Activated CD4-positive, alpha-beta memory T cell treated with anti-CD3 and anti-CD28 coated beads for 36 hours (primary cell): ENCODE measurements at regions not wholly inside any gene's neighbourhood (a gene's known extent, or its start where the extent isn't known, plus 50 kb on each side); places are given as distances from the start of the nearest gene placed in this dataset.

Source experiments
- CTCF ChIA-PET: fragments of 350-600 bp; sonication (Branson Sonifier 250); formaldehyde crosslinking; loops from one replicate; lab custom pipeline; 2021; ENCODE audit warnings: antibody characterized with exemption, inconsistent platforms; lab: Charles Lee
- POLR2A ChIA-PET: fragments of 350-600 bp; sonication (Branson Sonifier 250); formaldehyde crosslinking; loops from one replicate; lab custom pipeline; 2021; ENCODE audit warnings: antibody characterized with exemption; lab: Charles Lee
- DNase-seq: peaks from one replicate; pipeline ENCODE4 v3.0.0-alpha.2; 2020
- H3K27ac Mint-ChIP-seq: one replicate; pipeline ENCODE4 v1.8.0; 2021; ENCODE audit warnings: mixed read lengths
- H3K27me3 Mint-ChIP-seq: one replicate; pipeline ENCODE4 v1.8.0; 2021; ENCODE audit warnings: mixed read lengths
- H3K36me3 Mint-ChIP-seq: one replicate; pipeline ENCODE4 v1.8.0; 2021; ENCODE audit warnings: mixed read lengths
- H3K4me1 Mint-ChIP-seq: one replicate; pipeline ENCODE4 v1.8.0; 2021; ENCODE audit warnings: low read depth, mixed read lengths
- H3K4me3 Mint-ChIP-seq: one replicate; pipeline ENCODE4 v1.8.0; 2021; ENCODE audit warnings: mild to moderate bottlenecking, mixed read lengths
- H3K9me3 Mint-ChIP-seq: one replicate; pipeline ENCODE4 v1.8.0; 2021; ENCODE audit warnings: mixed read lengths
- intact Hi-C: fragments of 100-400 bp; cut with micrococcal nuclease; formaldehyde crosslinking; loops from one replicate; pipeline ENCODE4 v1.15.1; 2023

DNA sequence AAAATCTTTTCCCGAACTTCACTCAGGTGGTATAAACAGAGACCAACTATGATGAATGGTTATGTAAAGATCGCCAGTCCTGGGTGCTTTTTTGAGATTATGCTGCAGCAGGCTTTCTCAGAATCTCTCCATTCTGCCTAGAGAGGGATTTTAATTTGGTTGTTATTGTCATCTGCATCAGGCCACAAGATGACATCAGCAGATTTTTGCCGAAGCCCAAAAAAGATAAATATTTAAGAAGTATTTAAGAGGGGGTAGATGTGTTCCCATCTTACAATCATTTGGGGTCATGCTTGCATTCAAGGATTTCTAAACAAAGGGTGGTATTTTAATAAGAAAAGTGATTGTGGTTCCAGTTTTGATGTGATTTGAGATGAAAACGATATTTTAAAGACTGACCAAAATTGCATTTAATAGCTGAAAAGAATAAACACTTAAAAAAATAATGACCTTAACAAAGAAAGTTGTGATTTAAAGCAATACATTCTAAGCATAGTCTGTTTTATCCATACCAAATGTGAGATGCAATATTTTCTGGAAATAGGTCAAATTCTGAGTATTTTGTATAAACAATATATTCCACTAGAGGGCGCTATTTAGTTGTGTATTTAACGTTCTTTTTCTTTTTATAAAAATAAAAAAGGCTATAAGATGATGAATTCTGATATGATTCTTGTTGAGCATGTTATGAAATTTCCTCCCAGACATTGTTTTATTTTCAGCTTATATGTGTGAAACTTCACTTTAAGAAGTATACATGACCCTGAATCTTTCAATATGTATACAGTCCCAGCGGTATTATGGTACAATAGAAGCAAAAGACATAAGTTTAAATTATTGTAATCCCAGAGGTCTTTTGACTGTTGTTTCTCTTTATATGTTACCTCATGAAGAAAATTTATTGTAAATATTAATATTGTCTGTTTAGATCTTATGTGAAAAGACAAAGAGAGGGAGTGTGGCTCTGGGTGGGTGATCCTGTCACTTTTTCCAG is 51.0 kb upstream of the ZFP64 start:
- POLR2A ChIA-PET = no interaction called here
- CTCF ChIA-PET = interaction anchor here (0.6 to 1.6 kb wide), 8 partner anchors 59 to 1718 kb away, joined by 3 to 10 read pairs (median 4); no protein-coding TSS in a partner anchor
- intact Hi-C loops = loop anchor here (2.0 kb wide), 2 partner anchors 70 to 136 kb away; no protein-coding TSS in a partner anchor
- no peak overlapping the region for H3K27ac Mint-ChIP-seq
- no peaks in the 10 kb centered on the region for H3K36me3 Mint-ChIP-seq
- no peak for DNase-seq
- H3K9me3 Mint-ChIP-seq = no peaks in the 10 kb centered on the region
- peaks cover 2% of the 10 kb centered on the region for H3K27me3 Mint-ChIP-seq
- H3K4me1 Mint-ChIP-seq = no peaks in the 10 kb centered on the region
- H3K4me3 Mint-ChIP-seq = no peak overlapping the region
